ENCODE measurements at regions not wholly inside any gene's neighbourhood (a gene's known extent, or its start where the extent isn't known, plus 50 kb on each side); places are given as distances from the start of the nearest gene placed in this dataset.
A peak's percentile ranks its signal among the peaks of the same experiment; 100 is the strongest.
"Not testable (repeated sequence)": the region's sequence is repeated elsewhere in the genome, so short reads cannot be mapped to it uniquely, and the experiment has no call there.

- H3K36me3 ChIP-seq (ENCODE audit: insufficient read depth, low read length), result no peaks in the 10 kb centered on the region
- no peaks in the 10 kb centered on the region for H3K27me3 ChIP-seq (ENCODE audit: insufficient read depth, low read length)
- peaks cover 8% of the 10 kb centered on the region for H3K4me1 ChIP-seq (ENCODE audit: insufficient read depth, low read length, severe bottlenecking)
- H2AFZ ChIP-seq (ENCODE audit: low read length), result no peak overlapping the region
- H3K4me3 ChIP-seq (ENCODE audit: low read depth, low read length, poor library complexity, severe bottlenecking), result no peak overlapping the region
- TF ChIP-seq EZH2 (IDR thresholded peaks at IDR 0.05; ENCODE audit: borderline replicate concordance, low read length) (no peak), CTCF (IDR thresholded peaks at IDR 0.05; ENCODE audit: low read length) (no peak)
- no peaks in the 10 kb centered on the region for H3K9me3 ChIP-seq (ENCODE audit: low read length)
- H3K9me2 ChIP-seq (ENCODE audit: low read depth, low read length), result no peaks in the 10 kb centered on the region
- H3K4me2 ChIP-seq (ENCODE audit: low read length), result no peak overlapping the region
- no peak overlapping the region for H3K27ac ChIP-seq (ENCODE audit: low read depth, low read length, poor library complexity, severe bottlenecking)
- no peaks in the 10 kb centered on the region for H4K20me1 ChIP-seq (ENCODE audit: insufficient read depth, low read length)
- no peaks in the 10 kb centered on the region for H3F3A ChIP-seq (ENCODE audit: insufficient read depth, low read length)
- H3K9ac ChIP-seq (ENCODE audit: low read length), result no peak overlapping the region
- no peaks in the 10 kb centered on the region for H3K79me2 ChIP-seq (ENCODE audit: insufficient read depth, low read length)
Measured at GRCh38 chr19:20294181-20294580, 127.2 kb downstream of the ZNF486 start.

- H2AFZ ChIP-seq (ENCODE audit: low read length); H3K9ac ChIP-seq (ENCODE audit: low read length); H3K4me1 ChIP-seq (ENCODE audit: insufficient read depth, low read length, severe bottlenecking); H3K9me2 ChIP-seq (ENCODE audit: low read depth, low read length); H3K27ac ChIP-seq (ENCODE audit: low read depth, low read length, poor library complexity, severe bottlenecking); H4K20me1 ChIP-seq (ENCODE audit: insufficient read depth, low read length); H3K79me2 ChIP-seq (ENCODE audit: insufficient read depth, low read length); H3K36me3 ChIP-seq (ENCODE audit: insufficient read depth, low read length); H3K4me2 ChIP-seq (ENCODE audit: low read length); H3K27me3 ChIP-seq (ENCODE audit: insufficient read depth, low read length); H3K4me3 ChIP-seq (ENCODE audit: low read depth, low read length, poor library complexity, severe bottlenecking); H3K9me3 ChIP-seq (ENCODE audit: low read length); H3F3A ChIP-seq (ENCODE audit: insufficient read depth, low read length): not testable (repeated sequence)
Measured at GRCh38 chr19:20292520-20292919, 125.5 kb downstream of the ZNF486 start.

DNA sequence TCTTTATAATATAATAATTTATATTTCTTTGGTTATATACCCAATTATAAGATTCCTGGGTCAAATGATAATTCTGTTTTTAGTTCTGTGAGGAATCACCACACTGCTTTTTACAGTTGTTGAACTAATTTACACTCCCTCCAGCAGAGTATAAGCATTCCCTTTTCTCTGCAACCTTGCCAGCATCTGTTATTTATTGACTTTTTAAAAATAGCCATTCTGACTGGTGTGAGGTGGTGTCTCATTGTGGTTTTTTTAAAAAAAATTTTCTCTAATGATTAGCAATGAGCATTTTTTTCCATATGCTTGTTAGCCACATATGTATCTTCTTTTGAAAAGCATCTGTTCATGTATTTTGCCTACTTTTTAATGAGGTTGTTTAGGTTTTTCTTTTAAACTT, 122.2 kb downstream of the ZNF486 start:
- H3K4me1 ChIP-seq (ENCODE audit: insufficient read depth, low read length, severe bottlenecking), result peaks cover 8% of the 10 kb centered on the region
- TF ChIP-seq CTCF (IDR thresholded peaks at IDR 0.05; ENCODE audit: low read length) (no peak), EZH2 (IDR thresholded peaks at IDR 0.05; ENCODE audit: borderline replicate concordance, low read length) (no peak)
- no peaks in the 10 kb centered on the region for H3F3A ChIP-seq (ENCODE audit: insufficient read depth, low read length)
- H3K9me2 ChIP-seq (ENCODE audit: low read depth, low read length), result no peaks in the 10 kb centered on the region
- H3K27ac ChIP-seq (ENCODE audit: low read depth, low read length, poor library complexity, severe bottlenecking), result peak overlapping the region; percentile 36
- H3K9me3 ChIP-seq (ENCODE audit: low read length), result no peaks in the 10 kb centered on the region
- no peak overlapping the region for H3K4me2 ChIP-seq (ENCODE audit: low read length)
- no peaks in the 10 kb centered on the region for H4K20me1 ChIP-seq (ENCODE audit: insufficient read depth, low read length)
- no peak overlapping the region for H3K4me3 ChIP-seq (ENCODE audit: low read depth, low read length, poor library complexity, severe bottlenecking)
- H3K79me2 ChIP-seq (ENCODE audit: insufficient read depth, low read length), result no peaks in the 10 kb centered on the region
- H3K36me3 ChIP-seq (ENCODE audit: insufficient read depth, low read length), result no peaks in the 10 kb centered on the region
- no peaks in the 10 kb centered on the region for H3K27me3 ChIP-seq (ENCODE audit: insufficient read depth, low read length)
- no peak overlapping the region for H3K9ac ChIP-seq (ENCODE audit: low read length)
- no peak overlapping the region for H2AFZ ChIP-seq (ENCODE audit: low read length)

DNA sequence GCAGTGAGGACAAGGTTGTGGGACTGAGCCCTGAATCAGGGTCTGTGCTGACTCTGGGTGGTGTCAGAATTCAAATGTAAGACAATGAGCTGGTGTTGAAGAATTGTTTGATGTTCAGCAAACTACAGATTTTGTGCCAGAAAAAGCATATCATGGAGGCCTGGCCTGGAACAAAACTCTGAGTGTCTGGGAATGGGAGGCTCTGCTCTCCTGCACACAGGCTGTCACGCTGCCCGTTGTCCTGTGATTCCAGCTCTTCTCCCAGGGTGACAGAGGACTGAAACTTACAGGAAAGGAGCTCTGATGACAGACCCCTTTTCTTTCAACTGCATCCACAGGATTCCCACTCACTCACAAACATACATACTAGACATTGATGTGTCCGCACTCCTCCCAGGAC, 120.1 kb downstream of the ZNF486 start:
- Histone ChIP-seq H4K20me1 (ENCODE audit: insufficient read depth, low read length) (no peaks in the 10 kb centered on the region), H3K4me1 (ENCODE audit: insufficient read depth, low read length, severe bottlenecking) (peaks cover 8% of the 10 kb centered on the region), H3K79me2 (ENCODE audit: insufficient read depth, low read length) (no peaks in the 10 kb centered on the region), H3K27ac (ENCODE audit: low read depth, low read length, poor library complexity, severe bottlenecking) (peak overlapping the region; percentile 17), H3K4me2 (ENCODE audit: low read length) (no peak overlapping the region), H2AFZ (ENCODE audit: low read length) (no peak overlapping the region), H3K36me3 (ENCODE audit: insufficient read depth, low read length) (no peaks in the 10 kb centered on the region), H3F3A (ENCODE audit: insufficient read depth, low read length) (no peaks in the 10 kb centered on the region), H3K27me3 (ENCODE audit: insufficient read depth, low read length) (no peaks in the 10 kb centered on the region), H3K9me2 (ENCODE audit: low read depth, low read length) (no peaks in the 10 kb centered on the region), H3K9me3 (ENCODE audit: low read length) (no peaks in the 10 kb centered on the region), H3K9ac (ENCODE audit: low read length) (no peak overlapping the region), H3K4me3 (ENCODE audit: low read depth, low read length, poor library complexity, severe bottlenecking) (no peak overlapping the region)
- TF ChIP-seq CTCF (IDR thresholded peaks at IDR 0.05; ENCODE audit: low read length) (no peak), EZH2 (IDR thresholded peaks at IDR 0.05; ENCODE audit: borderline replicate concordance, low read length) (no peak)

DNA sequence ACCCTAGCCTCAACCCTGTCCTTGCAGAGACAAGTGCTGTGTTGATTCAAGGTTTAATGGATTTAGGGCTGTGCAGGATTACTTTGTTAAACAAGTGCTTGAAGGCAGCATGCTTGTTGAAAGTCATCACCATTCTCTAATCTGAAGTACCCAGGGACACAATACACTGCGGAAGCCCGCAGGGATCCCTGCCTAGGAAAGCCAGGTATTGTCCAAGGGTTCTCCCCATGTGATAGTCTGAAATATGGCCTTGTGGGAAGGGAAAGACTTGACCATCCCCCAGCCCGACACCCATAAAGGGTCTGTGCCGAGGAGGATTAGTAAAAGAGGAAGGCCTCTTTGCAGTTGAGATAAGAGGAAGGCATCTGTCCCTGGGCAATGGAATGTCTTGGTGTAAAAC, 118.9 kb downstream of the ZNF486 start:
- H3K4me1 ChIP-seq (ENCODE audit: insufficient read depth, low read length, severe bottlenecking); H3K36me3 ChIP-seq (ENCODE audit: insufficient read depth, low read length); H3K4me2 ChIP-seq (ENCODE audit: low read length); H3F3A ChIP-seq (ENCODE audit: insufficient read depth, low read length); H3K9me2 ChIP-seq (ENCODE audit: low read depth, low read length); H3K9ac ChIP-seq (ENCODE audit: low read length); H2AFZ ChIP-seq (ENCODE audit: low read length); H3K9me3 ChIP-seq (ENCODE audit: low read length); H3K79me2 ChIP-seq (ENCODE audit: insufficient read depth, low read length); H4K20me1 ChIP-seq (ENCODE audit: insufficient read depth, low read length); H3K27ac ChIP-seq (ENCODE audit: low read depth, low read length, poor library complexity, severe bottlenecking); H3K27me3 ChIP-seq (ENCODE audit: insufficient read depth, low read length); H3K4me3 ChIP-seq (ENCODE audit: low read depth, low read length, poor library complexity, severe bottlenecking): not testable (repeated sequence)
